DOHH2 (cell line): ENCODE measurements at regions not wholly inside any gene's neighbourhood (a gene's known extent, or its start where the extent isn't known, plus 50 kb on each side); places are given as distances from the start of the nearest gene placed in this dataset.

ENCODE experiments used
- CTCF ChIP-seq: fragments of 200-600 bp; sonication (generic); IDR thresholded peaks from one replicate; pipeline ENCODE4 v1.5.1; 2014; ENCODE audit warnings: antibody characterized with exemption, mild to moderate bottlenecking, low read depth, low read length; ENCODE audit not compliant: poor library complexity, severe bottlenecking
- EZH2phosphoT487 ChIP-seq: fragments of 200-600 bp; sonication (generic); IDR thresholded peaks from 2 replicates; pipeline ENCODE4 v1.6.1; 2017; ENCODE audit warnings: borderline replicate concordance, mild to moderate bottlenecking, antibody characterized with exemption, low read length, moderate library complexity, mixed read lengths

- TF ChIP-seq CTCF (no peak), EZH2phosphoT487 (no peak)
These were observed 482.4 kb upstream of the CAMK1G start for GRCh38 chr1:209101106-209101505.
